Renal cortex interstitium (tissue), 11 donors: ENCODE measurements at regions not wholly inside any gene's neighbourhood (a gene's known extent, or its start where the extent isn't known, plus 50 kb on each side); places are given as distances from the start of the nearest gene placed in this dataset.

ENCODE experiments used
- DNase-seq, 11 donors: peaks; one replicate each; pipeline ENCODE4 v3.0.0-alpha.2; 2013; ENCODE audit warnings: low read depth in 9 of 11, low spot score in 4 of 11; ENCODE audit errors: extremely low read depth in 1 of 11

DNA sequence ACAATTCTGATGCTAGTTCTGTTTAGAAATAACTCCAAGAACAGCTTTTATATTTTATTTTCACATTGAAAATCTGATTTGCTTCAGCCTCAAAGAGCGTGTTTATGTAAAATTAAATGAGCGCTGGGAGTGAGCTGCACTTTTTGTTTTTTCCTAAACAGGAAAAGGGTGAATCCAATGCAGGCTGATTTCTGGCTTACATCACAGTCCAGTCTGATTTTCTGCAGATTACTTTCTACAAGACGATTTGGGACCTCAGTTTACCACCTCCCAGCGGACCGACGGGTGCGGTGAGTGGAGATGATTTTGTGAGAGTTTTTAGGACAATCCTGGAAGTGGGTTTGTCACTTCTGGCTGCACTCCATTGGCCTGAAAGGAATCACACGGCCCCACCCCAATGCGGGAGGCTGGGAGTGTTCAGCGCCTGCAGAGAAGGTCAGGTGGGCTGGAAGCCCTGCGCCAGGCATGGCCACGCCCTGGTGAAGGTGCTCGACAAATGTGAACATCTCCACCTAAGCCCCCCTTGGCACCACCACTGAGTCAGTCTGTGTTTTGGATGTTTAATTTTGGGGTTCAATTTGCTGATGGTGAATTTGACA is 90.1 kb downstream of the ANKRD10 start:
- no peak for DNase-seq

DNA sequence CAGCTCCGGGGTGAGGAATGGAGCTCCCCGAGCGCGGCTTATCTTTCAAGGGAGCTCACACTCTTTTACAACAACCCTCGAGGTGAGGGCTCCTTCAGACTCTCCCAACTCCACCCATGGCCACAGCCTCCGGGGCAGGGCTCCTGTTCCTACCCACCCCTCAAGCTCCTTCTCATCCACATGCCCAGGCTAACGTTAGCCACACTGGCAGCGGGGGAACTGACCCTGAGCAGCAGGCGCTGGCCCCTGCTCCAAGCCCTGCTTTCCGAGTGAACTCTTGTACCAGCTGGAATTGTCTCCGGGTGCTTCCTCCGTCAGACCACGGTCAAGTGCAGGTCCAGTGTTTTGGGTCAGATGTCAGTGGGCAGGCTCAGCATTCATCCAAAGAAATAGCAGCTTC is 89.4 kb downstream of the ANKRD10 start:
- DNase-seq: no peak

DNA sequence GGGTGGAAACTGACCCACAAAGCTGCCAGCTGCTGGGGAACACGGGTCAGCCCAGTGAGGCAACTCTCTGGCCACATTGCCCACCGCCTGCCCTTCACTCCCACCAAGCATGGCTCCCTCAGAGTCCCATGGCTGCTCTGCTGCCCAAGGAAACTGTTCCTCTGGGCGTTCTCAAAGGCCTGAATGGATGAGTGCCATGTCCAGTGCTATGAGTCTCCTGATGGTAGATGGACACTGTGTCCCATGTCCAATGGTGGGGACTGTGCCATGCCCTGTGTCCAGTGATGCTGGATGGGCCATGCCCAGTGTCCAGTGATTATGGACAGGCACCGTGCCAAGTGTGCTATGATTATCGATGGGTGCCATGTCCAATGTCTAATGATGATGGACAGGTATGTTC is 88.8 kb downstream of the ANKRD10 start:
- no peak for DNase-seq

DNA sequence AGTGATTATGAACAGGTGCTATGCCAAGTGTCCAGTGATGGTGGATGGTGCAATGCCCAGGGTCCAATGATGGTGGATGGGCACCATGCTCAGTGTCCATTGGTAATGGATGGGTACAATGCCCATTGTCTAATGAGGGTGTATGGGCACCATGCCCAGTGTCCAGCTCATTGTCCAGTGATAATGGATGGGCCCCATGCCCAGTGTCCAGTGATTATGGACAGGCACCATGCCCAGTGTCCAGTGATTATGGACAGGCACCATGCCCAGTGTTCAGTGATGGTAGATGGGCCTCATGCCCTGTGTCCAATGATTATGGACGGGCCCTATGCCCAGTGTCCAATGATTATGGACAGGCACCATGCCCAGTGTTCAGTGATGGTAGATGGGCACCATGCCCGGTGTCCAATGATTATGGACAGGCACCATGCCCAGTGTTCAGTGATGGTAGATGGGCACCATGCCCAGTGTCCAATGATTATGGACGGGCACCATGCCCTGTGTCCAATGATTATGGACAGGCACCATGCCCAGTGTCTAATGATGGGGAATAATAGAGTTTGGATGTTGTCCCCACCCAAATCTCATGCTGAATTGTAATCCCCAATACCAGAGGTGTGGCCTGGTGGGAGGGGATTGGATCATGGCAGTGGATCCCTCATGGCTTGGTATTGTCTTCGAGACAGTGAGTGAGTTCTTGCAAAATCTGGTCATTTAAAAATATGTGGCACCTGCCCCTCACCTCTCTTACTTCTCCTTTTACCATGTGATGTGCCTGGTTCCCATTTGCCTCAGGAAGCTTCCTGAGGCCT is 87.8 kb downstream of the ANKRD10 start:
- no peak for DNase-seq
